Stimulated activated CD4-positive, alpha-beta T cell treated with anti-CD3 and anti-CD28 coated beads, Interleukin-2, amount 100 ng/mL, for 24 hours (primary cell): ENCODE measurements at regions not wholly inside any gene's neighbourhood (a gene's known extent, or its start where the extent isn't known, plus 50 kb on each side); places are given as distances from the start of the nearest gene placed in this dataset.
A peak's percentile ranks its signal among the peaks of the same experiment; 100 is the strongest.
"Not testable (repeated sequence)": the region's sequence is repeated elsewhere in the genome, so short reads cannot be mapped to it uniquely, and the experiment has no call there.

Experiments
- DNase-seq, 2 donors: peaks; one replicate each; pipeline ENCODE4 v3.0.0-alpha.2; 2020

GRCh38 chr2:190742431-190742830 lies 93.5 kb downstream of the NAB1 start:
- no peak for DNase-seq

- DNase-seq: no peak
These were observed 95.2 kb downstream of the NAB1 start for GRCh38 chr2:190744041-190744440.

GRCh38 chr2:190746971-190747761 lies 98.3 kb downstream of the NAB1 start:
- DNase-seq: no peak

DNA sequence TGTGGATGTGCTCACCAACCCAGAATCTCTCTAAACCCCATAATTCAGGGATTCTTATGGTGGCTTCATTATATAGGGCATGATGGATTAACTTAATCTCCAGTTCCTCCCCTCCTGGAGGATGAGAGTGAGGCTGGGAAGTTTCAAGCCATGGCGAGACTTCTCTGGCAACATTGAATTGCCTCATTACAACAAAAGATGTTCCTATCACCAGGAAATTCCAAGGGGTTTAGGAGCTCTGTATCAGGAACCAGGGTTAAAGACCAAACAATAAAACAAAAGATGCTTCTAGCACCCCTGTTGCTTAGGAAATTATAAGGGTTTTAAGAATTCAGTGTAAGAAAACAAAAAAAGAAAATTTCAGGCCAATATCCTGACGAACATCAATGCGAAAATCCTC lies 100.1 kb downstream of the NAB1 start:
- no peak for DNase-seq

- DNase-seq: no peak
These were observed 107.0 kb downstream of the NAB1 start for GRCh38 chr2:190755772-190756415.

- no peak for DNase-seq
These were observed 110.9 kb downstream of the NAB1 start for GRCh38 chr2:190759749-190760213.

- DNase-seq: not testable (repeated sequence)
These were observed 111.7 kb downstream of the NAB1 start for GRCh38 chr2:190760353-190761150.

- not testable (repeated sequence) for DNase-seq
These were observed 112.3 kb downstream of the NAB1 start for GRCh38 chr2:190761216-190761615.

GRCh38 chr2:190762566-190762965 lies 113.7 kb downstream of the NAB1 start:
- no peak for DNase-seq

GRCh38 chr2:190763100-190763499 lies 114.2 kb downstream of the NAB1 start:
- no peak for DNase-seq

DNA sequence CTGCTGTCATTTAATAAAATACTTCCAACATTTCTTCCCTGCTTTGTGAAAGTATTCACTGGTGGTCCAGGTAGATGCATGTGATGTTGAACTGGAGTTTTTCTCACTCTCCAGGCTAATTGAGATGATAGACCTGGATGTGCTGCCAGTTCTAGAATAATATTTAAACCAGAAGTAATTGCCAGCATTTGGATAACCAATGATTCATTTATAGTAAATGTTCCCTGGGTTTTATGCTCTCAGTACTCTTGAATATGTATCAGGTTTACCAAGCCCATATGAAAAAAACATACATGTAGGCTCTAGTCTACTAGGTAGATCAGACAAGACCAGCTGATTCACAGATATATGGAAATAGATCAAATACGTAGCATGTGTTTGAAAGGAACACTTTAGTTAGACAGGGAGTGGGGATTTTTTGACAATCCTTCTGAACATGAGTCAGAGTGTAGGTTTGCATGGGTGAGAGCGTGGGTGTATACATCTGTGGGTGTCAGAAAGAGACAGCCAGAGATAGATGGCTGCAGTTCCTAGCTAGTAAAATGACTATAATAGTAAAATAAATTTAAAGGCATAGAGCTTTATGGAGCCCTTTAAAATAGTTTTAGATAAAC lies 115.1 kb downstream of the NAB1 start:
- DNase-seq: peak; percentile 38 to 40

GRCh38 chr2:190765386-190766173 lies 115.0 kb upstream of the GLS start:
- DNase-seq: no peak

DNA sequence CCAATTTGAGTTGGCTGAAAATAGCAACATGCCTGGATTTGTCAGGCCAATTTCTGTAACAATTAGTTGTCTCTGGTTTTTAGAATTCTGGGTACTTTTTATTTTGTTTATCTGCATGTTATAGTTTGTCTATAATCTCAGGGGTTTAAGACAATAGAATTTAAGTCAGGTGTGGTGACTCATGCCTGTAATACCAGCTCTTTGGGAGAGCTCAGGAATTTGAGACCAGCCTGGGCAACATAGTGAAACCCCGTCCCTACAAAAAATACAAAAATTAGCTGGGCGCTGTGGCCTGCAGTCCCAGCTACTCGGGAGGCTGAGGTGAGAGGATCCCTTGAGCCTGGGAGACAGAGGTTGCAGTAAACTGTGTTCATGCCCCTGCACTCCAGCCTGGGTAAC lies 114.4 kb upstream of the GLS start:
- DNase-seq: no peak

GRCh38 chr2:190766595-190766994 lies 114.0 kb upstream of the GLS start:
- DNase-seq: no peak

DNA sequence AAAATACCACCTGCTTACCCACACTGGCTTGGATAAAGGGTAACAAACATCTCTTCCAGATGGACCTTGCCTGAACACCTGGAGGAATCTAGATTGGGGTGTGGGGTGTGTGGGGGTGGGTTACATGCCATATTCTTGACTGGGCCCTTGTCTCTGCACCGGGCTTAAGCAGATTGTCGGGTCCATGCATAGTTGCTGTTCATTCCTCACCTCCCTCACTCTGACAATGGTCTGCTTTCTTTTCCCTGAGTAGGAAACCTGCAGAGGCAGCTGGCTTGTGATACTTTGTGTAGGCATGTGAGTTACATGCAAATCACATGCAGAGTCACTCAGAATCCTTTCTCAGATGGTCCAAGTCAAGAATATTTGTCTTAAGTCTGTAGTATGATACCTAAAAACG lies 112.8 kb upstream of the GLS start:
- no peak for DNase-seq

DNA sequence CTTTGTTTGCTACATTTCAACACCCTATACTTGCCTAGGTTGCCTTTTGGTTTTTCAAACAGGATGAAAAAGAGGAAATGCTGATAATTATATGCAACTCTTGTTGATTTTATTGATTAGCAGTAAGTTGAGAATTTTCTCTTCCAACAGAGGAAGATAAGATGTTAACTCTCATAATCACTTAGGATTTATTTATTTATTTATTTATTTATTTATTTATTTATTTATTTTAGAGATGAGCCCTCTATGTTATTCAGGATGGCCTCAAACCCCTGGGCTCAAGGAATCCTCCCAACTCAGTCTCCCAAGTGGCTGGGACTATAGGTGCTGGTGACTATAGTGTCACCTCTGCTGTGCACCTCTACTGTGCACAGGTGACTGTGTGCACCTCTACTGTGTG lies 111.4 kb upstream of the GLS start:
- DNase-seq: no peak

- DNase-seq: no peak
These were observed 108.9 kb upstream of the GLS start for GRCh38 chr2:190771726-190772125.

DNA sequence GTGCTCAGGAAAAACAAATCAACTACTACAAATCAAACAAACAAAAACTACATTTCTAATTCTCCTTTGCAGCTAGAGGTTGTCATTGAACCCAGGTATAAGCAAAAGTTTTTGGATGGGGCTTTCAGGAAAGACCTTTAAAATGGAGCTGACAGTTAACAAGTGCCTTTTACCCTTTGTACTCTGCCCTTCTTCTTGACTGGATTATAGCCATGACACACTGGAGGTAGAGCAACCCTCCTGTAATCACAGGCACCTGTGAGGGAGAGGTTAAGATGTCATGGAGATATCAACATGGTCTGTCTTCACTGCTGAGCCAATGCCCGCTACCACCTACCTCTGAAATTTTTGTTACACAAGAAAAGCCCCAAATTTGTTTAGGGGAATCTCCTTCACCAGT lies 100.0 kb upstream of the GLS start:
- DNase-seq: no peak

DNA sequence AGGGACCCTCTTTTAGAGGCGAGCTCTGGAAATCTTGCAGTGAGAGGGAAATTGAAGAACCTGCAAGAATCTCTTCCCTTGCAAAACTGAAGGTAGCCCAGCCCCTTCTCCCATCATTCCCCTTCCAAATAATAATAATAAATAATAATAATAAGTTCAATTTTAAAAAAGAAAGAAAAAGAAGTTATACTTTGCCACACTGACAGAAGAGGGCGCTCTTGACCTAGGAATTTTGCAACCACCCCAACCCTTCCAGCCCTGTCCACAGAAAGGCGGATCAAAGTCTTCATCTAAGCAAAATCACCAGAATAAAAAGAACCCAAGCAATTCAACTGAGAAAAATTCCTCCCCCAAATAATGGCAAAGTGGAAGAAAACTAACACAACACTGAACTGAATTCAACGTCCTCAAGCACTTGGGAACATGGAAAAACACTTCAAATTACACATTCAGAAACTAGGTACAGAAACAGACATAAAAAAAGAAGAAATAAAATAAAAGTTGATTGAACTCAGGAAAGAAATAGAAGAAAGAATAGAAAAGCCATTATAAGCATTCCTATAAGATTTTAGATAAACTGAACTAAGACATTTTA lies 98.9 kb upstream of the GLS start:
- peak; percentile 48 to 65 for DNase-seq

GRCh38 chr2:190782264-190782663 lies 98.4 kb upstream of the GLS start:
- DNase-seq: no peak

DNA sequence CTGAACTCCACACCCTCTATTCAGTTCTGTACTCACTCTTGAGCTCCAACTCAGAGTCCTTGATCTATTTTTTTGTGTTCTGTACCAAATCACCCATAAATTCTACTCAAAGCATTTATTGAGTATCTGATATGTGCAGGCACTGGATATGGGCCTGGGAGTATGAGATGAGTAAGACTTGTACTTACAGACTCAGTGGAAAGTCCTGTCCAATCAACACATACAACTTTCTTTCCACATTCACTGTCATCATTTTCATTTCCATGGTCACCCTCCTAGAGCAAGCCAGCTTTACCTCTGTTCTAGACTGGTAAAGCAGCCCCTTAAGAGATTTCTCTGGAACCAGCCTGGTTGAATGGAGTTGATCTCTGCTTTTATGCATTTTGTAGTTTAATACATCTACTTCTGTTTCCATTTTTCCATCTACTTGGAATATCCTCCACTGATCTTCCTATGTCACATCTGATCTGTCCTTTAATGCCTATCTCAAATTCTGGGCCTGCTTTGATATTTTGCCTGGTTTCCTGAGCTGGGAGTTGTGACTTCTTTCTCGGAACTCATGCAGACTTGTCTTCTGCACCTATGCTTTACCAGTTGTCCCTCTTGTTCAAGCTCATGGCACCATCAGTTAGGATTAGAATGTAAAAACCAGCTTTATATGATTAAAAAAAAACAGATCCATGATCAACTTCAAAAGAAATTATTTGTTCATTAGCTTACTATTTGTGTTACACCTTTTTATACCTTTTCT lies 96.9 kb upstream of the GLS start:
- no peak for DNase-seq
